Hepatocyte (in vitro differentiated cells): ENCODE measurements at regions not wholly inside any gene's neighbourhood (a gene's known extent, or its start where the extent isn't known, plus 50 kb on each side); places are given as distances from the start of the nearest gene placed in this dataset.

Source experiments
- DNase-seq: peaks from one replicate; pipeline ENCODE4 v3.0.0-alpha.2; 2016; ENCODE audit warnings: low spot score
- H2AFZ ChIP-seq: fragments of 200-600 bp; sonication (generic); 2 replicates; pipeline ENCODE4 v1.6.0; 2016; ENCODE audit warnings: antibody characterized with exemption, mild to moderate bottlenecking
- H3K27ac ChIP-seq: fragments of 200-600 bp; sonication (generic); 2 replicates; pipeline ENCODE4 v1.5.1; 2016; ENCODE audit warnings: mild to moderate bottlenecking
- H3K27me3 ChIP-seq: fragments of 200-600 bp; sonication (generic); 2 replicates; pipeline ENCODE4 v1.6.1; 2016
- H3K36me3 ChIP-seq: fragments of 200-600 bp; sonication (generic); replicated peaks from 2 replicates; pipeline ENCODE4 v1.5.1; 2016; ENCODE audit warnings: low read depth; ENCODE audit not compliant: insufficient read depth
- H3K4me1 ChIP-seq: fragments of 200-600 bp; sonication (generic); 2 replicates; pipeline ENCODE4 v1.5.1; 2016; ENCODE audit warnings: mild to moderate bottlenecking, moderate library complexity; ENCODE audit not compliant: insufficient read depth
- H3K4me2 ChIP-seq: fragments of 200-600 bp; sonication (generic); 2 replicates; pipeline ENCODE4 v1.6.0; 2016
- H3K4me3 ChIP-seq: fragments of 200-600 bp; sonication (generic); 2 replicates; pipeline ENCODE4 v1.5.1; 2016; ENCODE audit warnings: mild to moderate bottlenecking
- H3K79me2 ChIP-seq: fragments of 200-600 bp; sonication (generic); 2 replicates; pipeline ENCODE4 v1.6.0; 2017; ENCODE audit warnings: mild to moderate bottlenecking
- H3K9me2 ChIP-seq: fragments of 200-600 bp; sonication (generic); replicated peaks from 2 replicates; pipeline ENCODE4 v1.6.0; 2017; ENCODE audit warnings: mild to moderate bottlenecking; ENCODE audit not compliant: insufficient read depth
- H3K9me3 ChIP-seq: fragments of 200-600 bp; sonication (generic); 2 replicates; pipeline ENCODE4 v1.5.1; 2016; ENCODE audit warnings: low read depth, mild to moderate bottlenecking
- H4K20me1 ChIP-seq: fragments of 200-600 bp; sonication (generic); 2 replicates; pipeline ENCODE4 v1.6.0; 2016; ENCODE audit warnings: mild to moderate bottlenecking; ENCODE audit not compliant: insufficient read depth, poor library complexity, severe bottlenecking
- CTCF ChIP-seq: fragments of 200-600 bp; sonication (generic); IDR thresholded peaks from 2 replicates; pipeline ENCODE4 v1.5.1; 2016; ENCODE audit warnings: antibody characterized with exemption, mild to moderate bottlenecking; ENCODE audit not compliant: poor library complexity
- EZH2 ChIP-seq: fragments of 200-600 bp; sonication (generic); IDR thresholded peaks from 2 replicates; pipeline ENCODE4 v1.6.1; 2016; ENCODE audit warnings: antibody characterized with exemption, mild to moderate bottlenecking, borderline replicate concordance
- EZH2phosphoT487 ChIP-seq: fragments of 200-600 bp; sonication (generic); IDR thresholded peaks from one replicate; pipeline ENCODE4 v1.6.1; 2018; ENCODE audit warnings: antibody characterized with exemption, mild to moderate bottlenecking, low read depth, moderate library complexity; ENCODE audit not compliant: unreplicated experiment, severe bottlenecking
- WGBS: methylation state at CpG from one replicate; pipeline ENCODE4 v1.1.6; 2016; ENCODE audit warnings: low lambda C conversion rate; ENCODE audit errors: missing lambda C conversion rate; 5-methylcytosine and 5-hydroxymethylcytosine counted together

- TF ChIP-seq EZH2 (no peak), CTCF (no peak), EZH2phosphoT487 (no peak)
- no peaks in the 10 kb centered on the region for H4K20me1 ChIP-seq
- no peak for DNase-seq
- no peaks in the 10 kb centered on the region for H3K79me2 ChIP-seq
- no peak overlapping the region for H3K27ac ChIP-seq
- H3K36me3 ChIP-seq = no peaks in the 10 kb centered on the region
- WGBS = 34% methylated on average over 5 of the region's 7 CpGs
- H3K4me3 ChIP-seq = no peak overlapping the region
- H3K4me1 ChIP-seq = no peaks in the 10 kb centered on the region
- H2AFZ ChIP-seq = no peak overlapping the region
- no peak overlapping the region for H3K4me2 ChIP-seq
- H3K27me3 ChIP-seq = peaks cover 3% of the 10 kb centered on the region
- H3K9me3 ChIP-seq = no peaks in the 10 kb centered on the region
- no peaks in the 10 kb centered on the region for H3K9me2 ChIP-seq
Measured at GRCh38 chr16:5415123-5415522, 317.5 kb upstream of the EEF2KMT start.

- no peaks in the 10 kb centered on the region for H4K20me1 ChIP-seq
- H3K9me2 ChIP-seq = no peaks in the 10 kb centered on the region
- no peak overlapping the region for H2AFZ ChIP-seq
- DNase-seq = no peak
- no peak overlapping the region for H3K4me3 ChIP-seq
- H3K79me2 ChIP-seq = no peaks in the 10 kb centered on the region
- no peak overlapping the region for H3K27ac ChIP-seq
- H3K4me2 ChIP-seq = no peak overlapping the region
- H3K36me3 ChIP-seq = no peaks in the 10 kb centered on the region
- H3K27me3 ChIP-seq = peaks cover 3% of the 10 kb centered on the region
- H3K9me3 ChIP-seq = no peaks in the 10 kb centered on the region
- WGBS = 52% methylated on average over 10 of the region's 10 CpGs
- TF ChIP-seq CTCF = no peak
- no peak for TF ChIP-seq EZH2
- TF ChIP-seq EZH2phosphoT487 = no peak
- no peaks in the 10 kb centered on the region for H3K4me1 ChIP-seq
Measured at GRCh38 chr16:5412731-5413130, 315.1 kb upstream of the EEF2KMT start.

GRCh38 chr16:5398203-5398602 lies 300.6 kb upstream of the EEF2KMT start:
- no peaks in the 10 kb centered on the region for H3K9me3 ChIP-seq
- no peak overlapping the region for H3K4me2 ChIP-seq
- no peak overlapping the region for H3K4me3 ChIP-seq
- H3K27me3 ChIP-seq = no peaks in the 10 kb centered on the region
- no peaks in the 10 kb centered on the region for H3K9me2 ChIP-seq
- DNase-seq = no peak
- H3K27ac ChIP-seq = no peak overlapping the region
- no peaks in the 10 kb centered on the region for H3K4me1 ChIP-seq
- TF ChIP-seq EZH2 = no peak
- TF ChIP-seq CTCF = no peak
- TF ChIP-seq EZH2phosphoT487 = no peak
- no peaks in the 10 kb centered on the region for H3K79me2 ChIP-seq
- H4K20me1 ChIP-seq = no peaks in the 10 kb centered on the region
- 87% methylated on average over 6 of the region's 6 CpGs for WGBS
- no peak overlapping the region for H2AFZ ChIP-seq
- no peaks in the 10 kb centered on the region for H3K36me3 ChIP-seq

GRCh38 chr16:5396880-5397279 lies 299.3 kb upstream of the EEF2KMT start:
- Histone ChIP-seq H3K27ac (no peak overlapping the region), H3K9me2 (no peaks in the 10 kb centered on the region), H3K4me1 (no peaks in the 10 kb centered on the region), H3K36me3 (no peaks in the 10 kb centered on the region), H4K20me1 (no peaks in the 10 kb centered on the region), H3K4me2 (no peak overlapping the region), H2AFZ (no peak overlapping the region), H3K79me2 (no peaks in the 10 kb centered on the region), H3K9me3 (no peaks in the 10 kb centered on the region), H3K4me3 (no peak overlapping the region), H3K27me3 (no peaks in the 10 kb centered on the region)
- 40% methylated on average over 1 of the region's 1 CpG for WGBS
- DNase-seq = no peak
- TF ChIP-seq CTCF (no peak), EZH2 (no peak), EZH2phosphoT487 (no peak)
